ENCODE measurements at regions not wholly inside any gene's neighbourhood (a gene's known extent, or its start where the extent isn't known, plus 50 kb on each side); places are given as distances from the start of the nearest gene placed in this dataset.
"Not testable (repeated sequence)": the region's sequence is repeated elsewhere in the genome, so short reads cannot be mapped to it uniquely, and the experiment has no call there.

GRCh38 chr5:114146398-114146797 lies 215.5 kb upstream of the KCNN2 start:
- no peak for DNase-seq (ENCODE audit: low read depth in 4 of 4, low spot score in 3 of 4)

GRCh38 chr5:114148253-114148652 lies 213.6 kb upstream of the KCNN2 start:
- no peak for DNase-seq (ENCODE audit: low read depth in 4 of 4, low spot score in 3 of 4)

GRCh38 chr5:114148728-114149127 lies 213.1 kb upstream of the KCNN2 start:
- DNase-seq (ENCODE audit: low read depth in 4 of 4, low spot score in 3 of 4) = not testable (repeated sequence)

GRCh38 chr5:114152656-114153360 lies 209.1 kb upstream of the KCNN2 start:
- no peak for DNase-seq (ENCODE audit: low read depth in 4 of 4, low spot score in 3 of 4)

- no peak for DNase-seq (ENCODE audit: low read depth in 4 of 4, low spot score in 3 of 4)
These were observed 208.5 kb upstream of the KCNN2 start for GRCh38 chr5:114153392-114153791.

- no peak for DNase-seq (ENCODE audit: low read depth in 4 of 4, low spot score in 3 of 4)
These were observed 208.0 kb upstream of the KCNN2 start for GRCh38 chr5:114153833-114154232.

DNA sequence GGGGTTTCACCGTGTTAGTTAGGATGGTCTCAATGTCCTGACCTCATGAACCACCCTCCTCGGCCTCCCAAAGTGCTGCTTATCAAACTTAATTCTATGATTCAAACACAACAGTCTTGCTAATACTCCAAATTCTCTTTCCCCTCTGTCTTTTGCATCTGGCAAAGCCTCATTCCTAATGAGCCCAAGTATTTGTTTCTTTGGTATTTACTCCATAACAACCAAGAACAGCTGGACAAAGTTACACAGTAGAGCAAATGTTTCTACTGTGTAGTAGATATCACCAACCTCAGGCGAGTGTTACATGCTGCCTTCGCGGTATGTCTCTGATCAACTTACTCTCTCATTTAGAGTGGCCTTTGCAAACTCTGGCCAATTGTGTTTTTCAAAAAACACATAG lies 195.8 kb upstream of the KCNN2 start:
- DNase-seq (ENCODE audit: low read depth in 4 of 4, low spot score in 3 of 4) = no peak

GRCh38 chr5:114174131-114174530 lies 187.7 kb upstream of the KCNN2 start:
- DNase-seq (ENCODE audit: low read depth in 4 of 4, low spot score in 3 of 4) = no peak

DNA sequence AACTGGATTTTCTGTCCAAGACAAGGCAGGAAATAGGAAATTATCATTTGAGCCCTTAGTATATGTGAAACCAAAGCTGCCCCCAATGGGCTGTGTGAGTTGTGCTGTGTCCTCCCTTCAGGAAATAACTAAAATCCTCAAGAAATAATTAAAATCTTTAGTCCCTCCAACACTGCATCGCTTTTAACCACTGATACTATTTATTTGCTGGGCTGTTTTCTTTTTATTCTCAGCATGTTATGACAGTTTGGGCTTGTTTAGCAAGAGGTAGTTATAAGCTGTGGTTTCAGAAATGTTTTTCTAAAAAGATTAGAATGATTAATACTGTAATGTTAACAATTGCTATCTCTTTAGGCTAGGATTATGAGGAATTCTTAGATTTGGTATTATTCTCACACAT lies 187.0 kb upstream of the KCNN2 start:
- no peak for DNase-seq (ENCODE audit: low read depth in 4 of 4, low spot score in 3 of 4)

- DNase-seq (ENCODE audit: low read depth in 4 of 4, low spot score in 3 of 4) = no peak
These were observed 185.5 kb upstream of the KCNN2 start for GRCh38 chr5:114176356-114176755.

DNA sequence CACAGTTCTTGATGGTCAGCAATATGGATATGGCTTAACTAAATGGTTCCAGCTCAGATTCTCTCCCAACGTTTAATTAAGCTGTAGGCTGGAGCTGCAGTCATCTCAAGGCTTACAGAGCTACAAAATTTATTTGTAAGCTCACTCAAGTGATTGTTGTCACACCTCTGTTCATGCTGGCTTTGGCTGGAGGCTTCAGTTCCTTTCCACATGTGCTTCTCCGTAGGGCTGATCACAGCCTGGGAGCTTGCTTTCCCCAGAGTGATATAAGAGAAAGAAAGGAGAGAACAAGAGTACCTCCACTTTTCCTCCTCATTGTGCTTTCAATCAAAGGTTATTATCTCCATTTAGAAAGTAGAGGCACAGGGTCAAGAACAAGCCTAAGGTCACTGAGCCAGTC lies 182.7 kb upstream of the KCNN2 start:
- no peak for DNase-seq (ENCODE audit: low read depth in 4 of 4, low spot score in 3 of 4)

GRCh38 chr5:114184006-114184405 lies 177.9 kb upstream of the KCNN2 start:
- no peak for DNase-seq (ENCODE audit: low read depth in 4 of 4, low spot score in 3 of 4)

DNA sequence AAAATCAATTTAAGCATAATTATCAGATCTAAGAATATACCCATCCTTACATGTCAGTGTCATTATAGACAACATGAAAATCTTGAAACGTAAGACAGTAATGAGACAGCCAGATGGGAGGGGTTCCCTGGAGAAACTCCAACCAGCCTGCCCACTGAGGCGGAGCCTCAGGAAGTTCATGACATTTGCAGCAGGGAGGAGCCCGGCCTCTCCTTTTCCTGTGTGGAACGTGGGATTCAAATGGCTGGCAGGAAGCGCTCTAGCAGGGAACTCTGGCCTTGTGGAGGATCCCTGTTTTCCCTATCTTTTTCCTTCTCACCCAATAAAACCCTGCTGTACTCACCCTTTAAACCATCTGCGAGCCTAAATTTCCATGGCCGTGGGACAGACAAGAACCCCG lies 176.6 kb upstream of the KCNN2 start:
- DNase-seq (ENCODE audit: low read depth in 4 of 4, low spot score in 3 of 4) = no peak

GRCh38 chr5:114191441-114191840 lies 170.4 kb upstream of the KCNN2 start:
- DNase-seq (ENCODE audit: low read depth in 4 of 4, low spot score in 3 of 4) = no peak

DNA sequence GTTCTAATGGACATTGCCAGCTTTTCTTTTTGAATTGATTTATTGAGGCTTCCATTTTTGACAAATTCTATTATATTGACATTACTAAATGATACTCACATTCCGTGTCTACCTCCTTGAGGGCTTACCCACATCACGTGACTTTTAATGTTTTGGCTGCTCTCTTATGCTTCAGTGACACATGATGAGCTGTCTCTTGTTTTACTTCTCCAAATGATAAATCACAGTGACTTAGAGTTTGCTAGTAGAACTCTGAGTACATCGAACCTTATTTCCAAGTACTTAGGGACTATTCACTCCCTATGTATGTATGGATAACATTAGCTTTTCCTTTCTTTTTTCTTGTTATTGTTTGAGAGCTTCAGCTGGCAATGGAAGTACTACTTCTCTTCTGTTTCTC lies 169.8 kb upstream of the KCNN2 start:
- DNase-seq (ENCODE audit: low read depth in 4 of 4, low spot score in 3 of 4) = no peak

DNA sequence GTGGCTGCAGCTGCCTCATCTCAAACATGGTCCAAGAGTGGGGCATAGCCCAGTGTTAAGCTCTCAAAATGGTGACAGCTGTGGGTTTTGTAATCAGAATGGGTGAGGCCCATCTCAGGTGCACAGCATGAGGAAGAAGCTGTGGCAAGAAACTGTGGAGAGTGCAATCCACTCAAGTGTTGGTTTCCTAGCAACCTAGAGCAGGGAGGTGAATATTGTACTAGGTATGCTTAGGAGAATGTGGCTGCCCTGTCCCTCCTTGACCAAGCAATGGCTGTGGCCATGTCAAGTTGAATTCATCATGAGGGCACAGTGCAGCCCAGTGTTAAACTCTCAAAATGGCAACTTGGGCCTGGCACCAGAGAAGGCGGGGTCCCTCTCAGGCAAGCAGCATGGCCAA lies 160.5 kb upstream of the KCNN2 start:
- no peak for DNase-seq (ENCODE audit: low read depth in 4 of 4, low spot score in 3 of 4)

DNA sequence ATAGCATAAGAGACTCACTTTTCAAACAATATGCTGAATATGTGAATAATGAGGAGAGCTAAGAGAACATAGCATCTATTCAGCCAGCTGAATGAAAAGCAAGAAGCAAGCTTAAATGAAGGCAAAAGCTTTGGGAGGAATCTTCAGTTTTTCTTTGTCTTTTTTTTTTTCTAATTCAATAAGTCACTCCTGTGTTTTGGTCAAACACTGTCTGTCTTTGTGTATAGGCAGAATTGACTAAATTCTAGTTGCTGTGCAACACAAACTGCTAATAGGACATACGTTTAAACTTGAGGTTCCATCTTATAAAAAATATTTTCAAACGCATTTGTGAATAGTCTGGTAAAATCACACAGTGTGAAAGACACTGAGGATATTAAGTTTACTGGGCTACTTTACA lies 156.9 kb upstream of the KCNN2 start:
- no peak for DNase-seq (ENCODE audit: low read depth in 4 of 4, low spot score in 3 of 4)

DNA sequence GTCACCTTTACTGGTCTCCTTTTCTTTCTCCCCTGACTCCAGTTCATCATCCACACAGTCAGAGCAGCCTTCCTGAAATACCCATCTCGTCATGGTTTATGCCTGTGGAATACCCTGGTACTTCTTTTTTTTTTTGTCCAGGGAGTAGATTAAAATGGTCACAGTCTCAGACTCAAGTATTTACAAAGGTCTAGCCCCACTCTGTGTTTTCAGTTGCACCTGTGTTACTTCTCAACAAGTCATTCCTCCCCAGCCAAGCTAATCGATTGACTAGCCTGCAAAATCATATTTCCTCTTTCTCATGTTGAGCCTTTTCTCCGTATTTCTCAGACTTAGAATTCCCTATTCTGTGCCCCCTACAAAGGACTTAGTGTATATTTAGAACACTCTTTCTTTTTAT lies 155.2 kb upstream of the KCNN2 start:
- no peak for DNase-seq (ENCODE audit: low read depth in 4 of 4, low spot score in 3 of 4)

- DNase-seq (ENCODE audit: low read depth in 4 of 4, low spot score in 3 of 4) = no peak
These were observed 154.3 kb upstream of the KCNN2 start for GRCh38 chr5:114207615-114208014.

DNA sequence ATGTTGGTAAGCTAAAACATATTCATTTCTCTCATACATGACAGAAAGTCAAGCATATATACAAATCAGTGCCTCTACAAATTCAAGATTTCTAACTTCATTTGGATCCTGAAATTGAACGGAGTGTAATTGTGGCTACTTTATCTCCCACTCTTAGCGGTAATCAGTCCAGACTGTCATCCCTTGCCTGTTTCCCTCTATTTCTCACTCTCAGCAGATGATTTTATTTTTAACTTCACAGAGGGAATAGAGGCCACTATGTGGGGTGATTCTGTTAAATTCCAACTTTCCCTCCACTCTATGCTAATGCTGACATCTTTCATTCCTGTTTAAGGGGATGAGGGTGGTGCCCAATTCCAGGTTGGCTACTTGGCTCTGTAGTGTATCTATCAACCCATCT lies 153.8 kb upstream of the KCNN2 start:
- no peak for DNase-seq (ENCODE audit: low read depth in 4 of 4, low spot score in 3 of 4)

GRCh38 chr5:114208588-114208987 lies 153.3 kb upstream of the KCNN2 start:
- DNase-seq (ENCODE audit: low read depth in 4 of 4, low spot score in 3 of 4) = no peak

DNA sequence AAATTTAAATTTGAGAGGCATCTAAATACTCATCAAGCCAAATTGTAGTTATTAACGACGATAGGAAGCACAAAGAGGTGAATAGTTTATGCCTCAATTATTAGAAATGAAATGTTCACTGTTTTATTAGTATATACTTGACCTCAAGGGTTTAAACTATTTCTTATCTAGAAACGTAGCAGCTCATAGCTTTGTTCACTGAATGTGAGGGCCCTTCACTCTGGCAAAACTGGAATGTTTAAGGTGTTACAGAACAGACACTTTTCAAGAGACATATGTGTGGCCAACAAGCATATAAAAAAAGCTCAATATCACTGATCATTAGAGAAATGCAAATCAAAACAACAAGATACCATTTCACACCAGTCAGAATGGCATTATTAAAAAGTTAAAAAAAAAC lies 151.2 kb upstream of the KCNN2 start:
- DNase-seq (ENCODE audit: low read depth in 4 of 4, low spot score in 3 of 4) = no peak

DNA sequence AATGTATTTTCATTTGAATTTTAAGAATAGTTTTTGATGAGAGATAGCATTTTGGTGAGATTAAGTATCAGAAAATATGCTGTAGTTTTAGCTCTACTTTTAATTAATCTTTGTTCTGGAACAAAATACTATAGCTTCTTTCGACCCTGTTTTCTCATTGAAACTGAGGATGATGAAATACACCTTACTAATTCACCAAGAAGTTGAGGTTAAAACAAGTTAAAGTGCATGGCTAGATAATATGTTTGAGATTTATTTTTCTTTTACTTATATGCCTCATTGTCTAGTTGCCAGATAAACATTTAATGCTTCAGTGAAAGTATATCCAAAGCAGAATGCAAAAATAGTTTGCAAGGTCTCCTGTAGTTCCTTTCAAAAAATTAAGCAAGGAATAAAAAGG lies 140.1 kb upstream of the KCNN2 start:
- no peak for DNase-seq (ENCODE audit: low read depth in 4 of 4, low spot score in 3 of 4)

Data from right renal pelvis (tissue), 4 donors.